ENCODE measurements at regions not wholly inside any gene's neighbourhood (a gene's known extent, or its start where the extent isn't known, plus 50 kb on each side); places are given as distances from the start of the nearest gene placed in this dataset.

- TF ChIP-seq, protein P1, sequence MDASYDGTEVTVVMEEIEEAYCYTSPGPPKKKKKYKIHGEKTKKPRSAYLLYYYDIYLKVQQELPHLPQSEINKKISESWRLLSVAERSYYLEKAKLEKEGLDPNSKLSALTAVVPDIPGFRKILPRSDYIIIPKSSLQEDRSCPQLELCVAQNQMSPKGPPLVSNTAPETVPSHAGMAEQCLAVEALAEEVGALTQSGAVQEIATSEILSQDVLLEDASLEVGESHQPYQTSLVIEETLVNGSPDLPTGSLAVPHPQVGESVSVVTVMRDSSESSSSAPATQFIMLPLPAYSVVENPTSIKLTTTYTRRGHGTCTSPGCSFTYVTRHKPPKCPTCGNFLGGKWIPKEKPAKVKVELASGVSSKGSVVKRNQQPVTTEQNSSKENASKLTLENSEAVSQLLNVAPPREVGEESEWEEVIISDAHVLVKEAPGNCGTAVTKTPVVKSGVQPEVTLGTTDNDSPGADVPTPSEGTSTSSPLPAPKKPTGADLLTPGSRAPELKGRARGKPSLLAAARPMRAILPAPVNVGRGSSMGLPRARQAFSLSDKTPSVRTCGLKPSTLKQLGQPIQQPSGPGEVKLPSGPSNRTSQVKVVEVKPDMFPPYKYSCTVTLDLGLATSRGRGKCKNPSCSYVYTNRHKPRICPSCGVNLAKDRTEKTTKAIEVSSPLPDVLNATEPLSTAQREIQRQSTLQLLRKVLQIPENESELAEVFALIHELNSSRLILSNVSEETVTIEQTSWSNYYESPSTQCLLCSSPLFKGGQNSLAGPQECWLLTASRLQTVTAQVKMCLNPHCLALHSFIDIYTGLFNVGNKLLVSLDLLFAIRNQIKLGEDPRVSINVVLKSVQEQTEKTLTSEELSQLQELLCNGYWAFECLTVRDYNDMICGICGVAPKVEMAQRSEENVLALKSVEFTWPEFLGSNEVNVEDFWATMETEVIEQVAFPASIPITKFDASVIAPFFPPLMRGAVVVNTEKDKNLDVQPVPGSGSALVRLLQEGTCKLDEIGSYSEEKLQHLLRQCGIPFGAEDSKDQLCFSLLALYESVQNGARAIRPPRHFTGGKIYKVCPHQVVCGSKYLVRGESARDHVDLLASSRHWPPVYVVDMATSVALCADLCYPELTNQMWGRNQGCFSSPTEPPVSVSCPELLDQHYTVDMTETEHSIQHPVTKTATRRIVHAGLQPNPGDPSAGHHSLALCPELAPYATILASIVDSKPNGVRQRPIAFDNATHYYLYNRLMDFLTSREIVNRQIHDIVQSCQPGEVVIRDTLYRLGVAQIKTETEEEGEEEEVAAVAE (CRISPR knock-in tag; IDR thresholded peaks at IDR 0.05; ENCODE audit: borderline replicate concordance): no peak
- TF ChIP-seq EZH2 (conservative IDR thresholded peaks at IDR 0.05; ENCODE audit: low read depth, low read length) (no peak), ZNF724P (CRISPR knock-in tag; IDR thresholded peaks at IDR 0.05; ENCODE audit: borderline replicate concordance) (no peak), ZNF101 (CRISPR knock-in tag; IDR thresholded peaks at IDR 0.05; ENCODE audit: borderline replicate concordance, low read depth) (no peak), SNRNP70 (IDR thresholded peaks at IDR 0.05; ENCODE audit: low read depth, low read length) (no peak)
These were observed 262.2 kb upstream of the FERMT1 start (continued) for GRCh38 chr20:6384956-6385486.

- ChIA-PET CTCF (ENCODE audit: low intra/inter-chr PET ratio, low total read pairs) (no interaction called here), POLR2A (no interaction called here)
- intact Hi-C loops (cut with micrococcal nuclease; ENCODE audit: unreplicated experiment): no loop called here
- FAIRE-seq (no peak), DNase-seq (ENCODE audit: low spot score) (no peak), ATAC-seq (no peak)
- Histone ChIP-seq H3K4me2 (ENCODE audit: low read depth, low read length) (no peak overlapping the region), H3K36me3 (replicated peaks in 1 of 2; ENCODE audit: control insufficient read depth in 1 of 2, insufficient read depth in 2 of 2, low read length in 2 of 2) (no peaks in the 10 kb centered on the region), H2AFZ (ENCODE audit: low read length) (no peak overlapping the region), H3K9ac (ENCODE audit: insufficient read depth, low read depth, low read length) (no peak overlapping the region), H3K27me3 (ENCODE audit: control insufficient read depth in 1 of 2, insufficient read depth in 2 of 2, low read length in 2 of 2) (no peaks in the 10 kb centered on the region), H3K79me2 (ENCODE audit: insufficient read depth, low read length) (no peaks in the 10 kb centered on the region), H3K27ac (ENCODE audit: extremely low read length, insufficient read depth, low read length) (no peak overlapping the region), H3K4me3 (replicated peaks in 1 of 3; ENCODE audit: insufficient read depth in 1 of 3, low read depth in 2 of 3, low read length in 3 of 3) (no peak overlapping the region), H3K9me3 (ENCODE audit: low read length) (no peaks in the 10 kb centered on the region), H4K20me1 (ENCODE audit: insufficient read depth, low read length) (no peaks in the 10 kb centered on the region), H3K4me1 (ENCODE audit: insufficient read depth, low read length) (no peaks in the 10 kb centered on the region)
- in situ Hi-C loops (cut with HindIII; ENCODE audit: extremely low pct_ligation_motif_present, low pct_unique_long_range_greater_than_20kb): no loop called here
- BruUV-seq (replicated peaks): no TSS peak
- WGBS (ENCODE audit: low lambda C conversion rate): 4% methylated on average over 4 of the region's 4 CpGs
- TF ChIP-seq ERF (CRISPR knock-in tag; IDR thresholded peaks at IDR 0.05) (no peak), SNAPC5 (CRISPR knock-in tag; IDR thresholded peaks at IDR 0.05; ENCODE audit: borderline replicate concordance) (no peak), ARID5B (CRISPR knock-in tag; IDR thresholded peaks at IDR 0.05) (no peak), ZFP41 (CRISPR knock-in tag; IDR thresholded peaks at IDR 0.05; ENCODE audit: borderline replicate concordance) (no peak), ZNF224 (CRISPR knock-in tag; IDR thresholded peaks at IDR 0.05) (no peak), HNRNPUL1 (IDR thresholded peaks at IDR 0.05; ENCODE audit: low read depth, low read length) (no peak)
- TF ChIP-seq, protein P2, sequence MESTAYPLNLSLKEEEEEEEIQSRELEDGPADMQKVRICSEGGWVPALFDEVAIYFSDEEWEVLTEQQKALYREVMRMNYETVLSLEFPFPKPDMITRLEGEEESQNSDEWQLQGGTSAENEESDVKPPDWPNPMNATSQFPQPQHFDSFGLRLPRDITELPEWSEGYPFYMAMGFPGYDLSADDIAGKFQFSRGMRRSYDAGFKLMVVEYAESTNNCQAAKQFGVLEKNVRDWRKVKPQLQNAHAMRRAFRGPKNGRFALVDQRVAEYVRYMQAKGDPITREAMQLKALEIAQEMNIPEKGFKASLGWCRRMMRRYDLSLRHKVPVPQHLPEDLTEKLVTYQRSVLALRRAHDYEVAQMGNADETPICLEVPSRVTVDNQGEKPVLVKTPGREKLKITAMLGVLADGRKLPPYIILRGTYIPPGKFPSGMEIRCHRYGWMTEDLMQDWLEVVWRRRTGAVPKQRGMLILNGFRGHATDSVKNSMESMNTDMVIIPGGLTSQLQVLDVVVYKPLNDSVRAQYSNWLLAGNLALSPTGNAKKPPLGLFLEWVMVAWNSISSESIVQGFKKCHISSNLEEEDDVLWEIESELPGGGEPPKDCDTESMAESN (CRISPR knock-in tag; conservative IDR thresholded peaks at IDR 0.05): no peak
These were observed 261.6 kb upstream of the FERMT1 start for GRCh38 chr20:6384380-6384779.
